HG02938 (cell line): ENCODE measurements at regions not wholly inside any gene's neighbourhood (a gene's known extent, or its start where the extent isn't known, plus 50 kb on each side); places are given as distances from the start of the nearest gene placed in this dataset.

Experiments used
- ATAC-seq: cut with Tn5 transposase; IDR thresholded peaks from one replicate; pipeline ENCODE4 v1.9.1; 2021; ENCODE audit warnings: mild to moderate bottlenecking, moderate library complexity; ENCODE audit not compliant: unreplicated experiment

- ATAC-seq = no peak
Measured at GRCh38 chr13:107360010-107360409, 792.1 kb upstream of the ARGLU1 start.

GRCh38 chr13:107358866-107359265 lies 790.9 kb upstream of the ARGLU1 start:
- ATAC-seq = no peak

- ATAC-seq = no peak
Measured at GRCh38 chr13:107351305-107351704, 783.4 kb upstream of the ARGLU1 start.

DNA sequence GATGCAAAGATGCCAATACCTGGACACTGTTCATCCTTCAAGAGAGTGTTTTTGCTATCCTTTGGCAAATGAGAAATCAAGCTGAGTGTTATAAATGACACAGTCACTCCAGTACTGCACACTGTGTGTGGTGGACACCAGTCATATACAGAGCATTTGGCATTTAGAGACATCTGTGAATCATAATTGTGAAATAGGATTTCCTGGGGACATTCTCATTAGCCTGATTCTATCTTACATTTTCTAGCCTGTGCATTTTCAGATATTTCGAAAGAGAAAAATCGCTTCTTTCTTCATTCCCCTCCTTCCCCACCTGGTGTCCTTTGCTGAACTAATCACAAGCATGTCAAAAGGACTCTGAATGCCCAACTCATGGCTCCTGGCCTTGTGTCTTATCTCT lies 781.0 kb upstream of the ARGLU1 start:
- ATAC-seq = no peak

DNA sequence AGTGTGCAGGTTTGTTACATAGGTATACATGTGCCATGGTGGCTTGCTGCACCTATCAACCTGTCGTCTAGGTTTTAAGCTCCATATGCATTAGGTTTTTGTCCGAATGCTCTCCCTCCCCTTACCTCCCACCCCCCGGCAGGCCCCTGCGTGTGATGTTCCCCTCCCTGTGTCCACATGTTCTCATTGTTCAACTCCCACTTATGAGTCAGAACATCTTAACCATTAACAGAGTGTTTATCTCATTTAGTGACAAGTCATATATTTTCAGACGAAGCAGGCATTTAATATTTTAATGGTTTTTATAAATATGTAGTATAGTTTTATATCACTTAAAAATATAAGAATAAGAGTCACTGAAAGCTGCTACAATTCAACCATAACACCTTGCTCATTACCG lies 780.5 kb upstream of the ARGLU1 start:
- ATAC-seq = no peak

DNA sequence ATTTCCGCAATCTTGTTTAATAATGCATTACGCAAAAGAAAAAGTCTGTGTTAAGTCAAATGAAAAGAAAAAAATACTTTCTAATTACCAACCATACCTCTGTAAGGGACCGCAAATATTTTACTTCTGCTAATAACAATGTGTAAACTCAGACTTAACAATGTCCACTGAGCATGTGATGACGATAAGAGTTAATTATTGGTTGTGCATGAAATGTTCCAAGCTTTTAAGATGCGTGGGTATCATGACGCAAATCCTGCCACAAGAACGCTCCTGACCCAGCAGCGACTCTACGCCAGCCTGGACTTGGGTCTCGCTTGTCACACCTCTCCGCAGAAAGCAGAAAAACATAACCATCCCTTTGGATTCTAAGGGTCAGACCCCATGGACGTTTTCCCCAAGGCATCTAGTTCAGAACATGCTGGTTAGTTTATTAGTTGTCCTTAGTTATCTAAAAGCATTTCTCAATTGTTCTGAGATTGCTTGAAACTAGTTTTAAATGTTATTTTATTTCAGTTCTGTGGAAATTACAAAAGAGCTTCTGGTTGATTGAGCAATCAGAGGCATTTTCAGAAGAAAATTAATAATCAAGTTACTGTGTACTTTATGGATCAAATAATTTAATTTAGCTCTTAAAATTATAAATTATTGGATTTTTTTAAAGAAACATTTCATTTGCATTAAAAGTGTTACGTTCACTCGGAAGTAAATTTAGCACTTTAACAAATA lies 779.9 kb upstream of the ARGLU1 start:
- no peak for ATAC-seq

DNA sequence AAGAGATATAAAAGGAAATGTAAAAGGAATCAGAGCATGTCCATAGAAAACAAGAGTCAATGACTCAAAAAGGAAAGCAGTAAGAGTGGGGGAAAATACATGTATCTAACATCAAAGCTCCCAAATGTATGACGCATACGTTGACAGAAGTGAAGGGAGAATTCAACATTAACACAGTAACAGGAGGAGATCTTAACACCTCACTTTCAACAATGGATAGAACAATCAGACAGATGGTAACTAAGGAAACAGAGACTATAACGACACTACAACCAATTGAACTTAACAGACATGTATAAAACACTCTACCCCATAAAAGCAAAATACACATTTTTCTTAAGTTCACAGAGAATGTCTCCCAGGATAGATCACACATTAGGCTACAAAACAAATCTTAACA lies 774.8 kb upstream of the ARGLU1 start:
- ATAC-seq = no peak

GRCh38 chr13:107339209-107339608 lies 771.3 kb upstream of the ARGLU1 start:
- ATAC-seq = no peak

GRCh38 chr13:107332188-107332587 lies 764.3 kb upstream of the ARGLU1 start:
- ATAC-seq = no peak

- ATAC-seq = no peak
Measured at GRCh38 chr13:107331359-107331758, 763.4 kb upstream of the ARGLU1 start.

DNA sequence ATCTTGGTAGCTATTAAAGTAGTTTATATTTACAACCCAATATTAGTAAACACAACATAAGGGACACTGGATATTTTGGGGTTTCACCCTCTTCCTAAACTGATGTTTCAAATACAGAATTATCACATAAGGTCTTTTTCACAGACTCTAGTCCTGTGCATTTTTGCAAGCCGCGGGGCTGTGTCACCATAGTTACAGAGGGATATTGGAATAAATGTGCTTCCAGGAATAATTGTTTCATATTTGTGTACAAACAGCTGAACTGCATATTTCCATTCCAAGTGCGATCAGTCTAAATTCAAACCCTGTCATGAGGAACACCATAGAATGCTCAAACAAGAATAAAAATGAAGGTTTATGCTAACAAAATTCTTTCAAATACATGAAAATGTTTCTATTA lies 762.5 kb upstream of the ARGLU1 start:
- no peak for ATAC-seq

- ATAC-seq = no peak
Measured at GRCh38 chr13:107329991-107330390, 762.1 kb upstream of the ARGLU1 start.

GRCh38 chr13:107324416-107325204 lies 756.7 kb upstream of the ARGLU1 start:
- ATAC-seq = no peak

- ATAC-seq = no peak
Measured at GRCh38 chr13:107322228-107322627, 754.3 kb upstream of the ARGLU1 start.

- no peak for ATAC-seq
Measured at GRCh38 chr13:107305178-107305577, 737.2 kb upstream of the ARGLU1 start.

- no peak for ATAC-seq
Measured at GRCh38 chr13:107301724-107302374, 733.9 kb upstream of the ARGLU1 start.

GRCh38 chr13:107299717-107300116 lies 731.8 kb upstream of the ARGLU1 start:
- ATAC-seq = no peak

GRCh38 chr13:107296804-107297203 lies 728.9 kb upstream of the ARGLU1 start:
- no peak for ATAC-seq

DNA sequence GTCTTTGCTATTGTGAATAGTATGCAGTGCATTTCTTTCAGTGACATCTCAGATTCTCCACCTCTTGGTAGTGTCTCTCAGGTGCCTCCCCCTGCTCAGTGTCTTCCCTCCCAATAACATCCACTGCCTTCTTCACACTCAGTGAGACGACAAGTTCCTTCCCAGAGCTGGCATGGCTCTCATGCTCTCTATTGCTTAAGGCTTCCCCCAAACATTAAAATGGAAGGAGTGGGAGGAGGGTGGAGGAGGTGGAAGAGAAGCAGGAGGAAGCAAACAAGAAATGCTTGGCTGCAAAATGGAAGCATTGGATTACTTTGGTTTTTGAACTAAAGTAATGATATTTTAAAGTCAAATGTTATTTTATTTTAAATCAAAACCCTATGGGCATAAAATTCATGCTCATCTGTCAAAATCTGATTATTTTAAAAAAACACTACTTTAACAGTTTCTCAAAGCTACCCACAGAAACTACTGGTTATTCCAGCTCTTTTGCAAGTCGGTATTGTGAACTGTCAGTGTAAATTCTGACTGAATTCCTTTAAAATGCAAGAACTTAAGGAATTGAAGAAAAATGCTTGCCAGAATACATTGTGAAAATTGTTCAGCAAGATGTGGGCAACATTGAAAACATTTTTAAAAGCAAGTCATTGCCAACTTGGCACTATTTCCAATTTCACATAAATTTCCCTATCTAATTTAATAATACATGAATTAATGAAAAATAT lies 727.6 kb upstream of the ARGLU1 start:
- ATAC-seq = no peak

DNA sequence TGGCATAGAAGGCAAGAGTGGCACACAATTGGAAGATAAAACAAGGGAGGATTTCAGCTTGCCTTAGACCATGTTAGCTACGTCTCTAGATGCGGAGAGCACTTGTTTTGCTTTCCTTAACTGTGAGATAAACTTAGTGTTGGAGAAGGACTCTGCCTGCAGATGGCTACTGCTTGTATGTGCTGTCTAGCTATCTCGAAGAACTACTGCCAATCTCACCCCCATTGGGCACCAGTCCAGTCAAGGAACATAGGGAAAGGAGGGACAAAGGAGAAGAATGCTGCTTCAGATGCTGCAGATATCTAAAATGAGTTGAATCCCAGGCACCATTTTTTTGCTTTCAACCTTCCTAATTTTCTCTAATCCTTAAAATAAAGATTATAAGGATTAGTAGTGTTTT lies 726.0 kb upstream of the ARGLU1 start:
- ATAC-seq = no peak

GRCh38 chr13:107291875-107292274 lies 723.9 kb upstream of the ARGLU1 start:
- no peak for ATAC-seq
